Neural cell (in vitro differentiated cells): ENCODE measurements at regions not wholly inside any gene's neighbourhood (a gene's known extent, or its start where the extent isn't known, plus 50 kb on each side); places are given as distances from the start of the nearest gene placed in this dataset.

Source experiments
- H2AFZ ChIP-seq: fragments of 200-600, 300-800 bp; sonication (generic), shearing (Covaris generic); 2 replicates; pipeline ENCODE4 v1.6.0; 2014; ENCODE audit warnings: low read depth, mild to moderate bottlenecking, antibody characterized with exemption, low read length, moderate library complexity
- H3F3A ChIP-seq: fragments of 200-600 bp; shearing (Covaris generic); 2 replicates; pipeline ENCODE4 v1.6.1; 2016; ENCODE audit warnings: mild to moderate bottlenecking, moderate library complexity, mixed read lengths, antibody characterized with exemption, low read length; ENCODE audit not compliant: insufficient read depth, poor library complexity, severe bottlenecking
- H3K27ac ChIP-seq: fragments of 200-600, 300-800 bp; sonication (generic), shearing (Covaris generic); 2 replicates; pipeline ENCODE4 v1.5.1; 2014; ENCODE audit warnings: mild to moderate bottlenecking, low read length, moderate library complexity
- H3K27me3 ChIP-seq: fragments of 300-800, 200-600 bp; sonication (generic), shearing (Covaris generic); 2 replicates; pipeline ENCODE4 v1.6.0; 2014; ENCODE audit warnings: mild to moderate bottlenecking, low read depth, low read length, moderate library complexity; ENCODE audit not compliant: insufficient read depth
- H3K36me3 ChIP-seq: fragments of 300-800, 200-600 bp; sonication (generic), shearing (Covaris generic); 2 replicates; pipeline ENCODE4 v1.5.1; 2014; ENCODE audit warnings: mild to moderate bottlenecking, antibody characterized with exemption, low read length, moderate library complexity; ENCODE audit not compliant: insufficient read depth
- H3K4me2 ChIP-seq: fragments of 300-800, 200-600 bp; sonication (generic), shearing (Covaris generic); 2 replicates; pipeline ENCODE4 v1.6.0; 2014; ENCODE audit warnings: mild to moderate bottlenecking, low read length
- H3K4me3 ChIP-seq: fragments of 300-800, 200-600 bp; sonication (generic), shearing (Covaris generic); 2 replicates; pipeline ENCODE4 v1.5.1; 2014; ENCODE audit warnings: mild to moderate bottlenecking, low read length, moderate library complexity
- H3K79me2 ChIP-seq: fragments of 200-600 bp; shearing (Covaris generic); replicated peaks from 2 replicates; pipeline ENCODE4 v1.6.0; 2014; ENCODE audit warnings: mild to moderate bottlenecking, low read length, moderate library complexity; ENCODE audit not compliant: insufficient read depth
- H3K9ac ChIP-seq: fragments of 300-800, 200-600 bp; sonication (generic), shearing (Covaris generic); 2 replicates; pipeline ENCODE4 v1.6.1; 2016; ENCODE audit warnings: mild to moderate bottlenecking, low read length, mixed read lengths
- H3K9me2 ChIP-seq: fragments of 200-600 bp; shearing (Covaris generic); 2 replicates; pipeline ENCODE4 v1.6.1; 2016; ENCODE audit warnings: mild to moderate bottlenecking, low read length, mixed read lengths; ENCODE audit not compliant: insufficient read depth
- H3K9me3 ChIP-seq: fragments of 200-600, 300-800 bp; sonication (generic), shearing (Covaris generic); 2 replicates; pipeline ENCODE4 v1.6.1; 2016; ENCODE audit warnings: mild to moderate bottlenecking, mixed run types, low read length, moderate library complexity, mixed read lengths
- H4K20me1 ChIP-seq: fragments of 200-600 bp; shearing (Covaris generic); 2 replicates; pipeline ENCODE4 v1.6.1; 2016; ENCODE audit warnings: mild to moderate bottlenecking, mixed run types; ENCODE audit not compliant: insufficient read depth
- CTCF ChIP-seq: fragments of 450-650 bp; IDR thresholded peaks from 2 replicates; pipeline ENCODE4 v1.5.1; 2014; ENCODE audit warnings: antibody characterized with exemption, mild to moderate bottlenecking, moderate library complexity; ENCODE audit not compliant: poor library complexity, severe bottlenecking
- EP300 ChIP-seq: fragments of 450-650 bp; conservative IDR thresholded peaks from 2 replicates; pipeline ENCODE4 v1.6.1; 2014; ENCODE audit warnings: antibody characterized with exemption, mild to moderate bottlenecking, moderate library complexity; ENCODE audit not compliant: poor library complexity, severe bottlenecking
- EZH2 ChIP-seq: fragments of 200-600, 300-800 bp; shearing (Covaris generic), sonication (generic); IDR thresholded peaks from 2 replicates; pipeline ENCODE4 v1.6.1; 2014; ENCODE audit warnings: antibody characterized with exemption, low read length, borderline replicate concordance, mild to moderate bottlenecking; ENCODE audit not compliant: insufficient read depth, poor library complexity, severe bottlenecking
- MXI1 ChIP-seq: fragments of 450-650 bp; conservative IDR thresholded peaks from 2 replicates; pipeline ENCODE4 v1.6.1; 2014; ENCODE audit warnings: antibody characterized with exemption, mild to moderate bottlenecking; ENCODE audit not compliant: poor library complexity, severe bottlenecking
- POLR2AphosphoS5 ChIP-seq: IDR thresholded peaks from 2 replicates; pipeline ENCODE4 v1.6.1; 2012
- RAD21 ChIP-seq: fragments of 450-650 bp; conservative IDR thresholded peaks from 2 replicates; pipeline ENCODE4 v1.6.1; 2014; ENCODE audit warnings: antibody characterized with exemption, mild to moderate bottlenecking, moderate library complexity
- SMC3 ChIP-seq: fragments of 450-650 bp; conservative IDR thresholded peaks from 2 replicates; pipeline ENCODE4 v1.6.1; 2014; ENCODE audit warnings: antibody characterized with exemption, mild to moderate bottlenecking, moderate library complexity; ENCODE audit not compliant: poor library complexity
- TAF1 ChIP-seq: IDR thresholded peaks from 2 replicates; pipeline ENCODE4 v1.6.1; 2012; ENCODE audit warnings: low read depth
- TF ChIP-seq, protein P1 (sequence below): IDR thresholded peaks from 2 replicates; pipeline ENCODE4 v1.6.1; 2012; ENCODE audit warnings: borderline replicate concordance

DNA sequence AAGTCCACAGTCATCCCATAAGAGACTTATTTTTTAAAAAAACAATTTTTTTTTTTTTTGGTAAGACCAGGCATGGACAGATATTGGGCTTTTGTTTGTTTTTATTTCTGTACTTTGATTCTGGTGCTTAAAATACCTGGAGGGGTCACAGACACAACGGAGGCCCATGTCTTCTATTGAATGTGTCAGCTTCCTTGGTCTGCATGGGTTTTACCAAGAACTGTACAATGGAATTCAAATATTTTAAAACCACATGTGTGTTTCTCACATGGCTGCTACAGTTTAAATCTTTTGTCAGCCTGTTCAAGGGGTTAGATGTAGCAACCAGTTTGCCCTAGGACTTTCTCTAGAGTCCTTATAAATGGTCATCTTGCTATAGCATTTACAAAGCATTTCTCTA is 139.8 kb downstream of the SOX4 start:
- Histone ChIP-seq H4K20me1 (no peaks in the 10 kb centered on the region), H3K4me2 (no peak overlapping the region)

GRCh38 chr6:21734204-21734603 is 140.7 kb downstream of the SOX4 start:
- TF ChIP-seq, protein P1, sequence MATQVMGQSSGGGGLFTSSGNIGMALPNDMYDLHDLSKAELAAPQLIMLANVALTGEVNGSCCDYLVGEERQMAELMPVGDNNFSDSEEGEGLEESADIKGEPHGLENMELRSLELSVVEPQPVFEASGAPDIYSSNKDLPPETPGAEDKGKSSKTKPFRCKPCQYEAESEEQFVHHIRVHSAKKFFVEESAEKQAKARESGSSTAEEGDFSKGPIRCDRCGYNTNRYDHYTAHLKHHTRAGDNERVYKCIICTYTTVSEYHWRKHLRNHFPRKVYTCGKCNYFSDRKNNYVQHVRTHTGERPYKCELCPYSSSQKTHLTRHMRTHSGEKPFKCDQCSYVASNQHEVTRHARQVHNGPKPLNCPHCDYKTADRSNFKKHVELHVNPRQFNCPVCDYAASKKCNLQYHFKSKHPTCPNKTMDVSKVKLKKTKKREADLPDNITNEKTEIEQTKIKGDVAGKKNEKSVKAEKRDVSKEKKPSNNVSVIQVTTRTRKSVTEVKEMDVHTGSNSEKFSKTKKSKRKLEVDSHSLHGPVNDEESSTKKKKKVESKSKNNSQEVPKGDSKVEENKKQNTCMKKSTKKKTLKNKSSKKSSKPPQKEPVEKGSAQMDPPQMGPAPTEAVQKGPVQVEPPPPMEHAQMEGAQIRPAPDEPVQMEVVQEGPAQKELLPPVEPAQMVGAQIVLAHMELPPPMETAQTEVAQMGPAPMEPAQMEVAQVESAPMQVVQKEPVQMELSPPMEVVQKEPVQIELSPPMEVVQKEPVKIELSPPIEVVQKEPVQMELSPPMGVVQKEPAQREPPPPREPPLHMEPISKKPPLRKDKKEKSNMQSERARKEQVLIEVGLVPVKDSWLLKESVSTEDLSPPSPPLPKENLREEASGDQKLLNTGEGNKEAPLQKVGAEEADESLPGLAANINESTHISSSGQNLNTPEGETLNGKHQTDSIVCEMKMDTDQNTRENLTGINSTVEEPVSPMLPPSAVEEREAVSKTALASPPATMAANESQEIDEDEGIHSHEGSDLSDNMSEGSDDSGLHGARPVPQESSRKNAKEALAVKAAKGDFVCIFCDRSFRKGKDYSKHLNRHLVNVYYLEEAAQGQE = no peak
- TF ChIP-seq RAD21 = no peak
- no peak for TF ChIP-seq CTCF
- no peak overlapping the region for H2AFZ ChIP-seq
- no peak overlapping the region for H3K9ac ChIP-seq
- H3K9me3 ChIP-seq = no peaks in the 10 kb centered on the region
- H3K4me3 ChIP-seq = no peak overlapping the region
- no peaks in the 10 kb centered on the region for H3K27me3 ChIP-seq
- H4K20me1 ChIP-seq = no peaks in the 10 kb centered on the region
- H3K4me2 ChIP-seq = no peak overlapping the region
- no peaks in the 10 kb centered on the region for H3F3A ChIP-seq
- no peaks in the 10 kb centered on the region for H3K36me3 ChIP-seq
- no peaks in the 10 kb centered on the region for H3K9me2 ChIP-seq
- H3K79me2 ChIP-seq = peaks cover 79% of the 10 kb centered on the region
- H3K27ac ChIP-seq = no peak overlapping the region

More for the DNA sequence above, 139.8 kb downstream of the SOX4 start:
- no peak for TF ChIP-seq SMC3
- Histone ChIP-seq H3F3A (no peaks in the 10 kb centered on the region), H3K27me3 (no peaks in the 10 kb centered on the region), H3K9me3 (no peaks in the 10 kb centered on the region), H3K9me2 (no peaks in the 10 kb centered on the region), H3K27ac (no peak overlapping the region), H3K79me2 (peaks cover 73% of the 10 kb centered on the region), H2AFZ (no peak overlapping the region), H3K4me3 (no peak overlapping the region), H3K9ac (no peak overlapping the region), H3K36me3 (no peaks in the 10 kb centered on the region)

GRCh38 chr6:21738180-21739094 is 144.9 kb downstream of the SOX4 start:
- Histone ChIP-seq H3K4me3 (no peak overlapping the region), H3K9me2 (no peaks in the 10 kb centered on the region), H3F3A (peaks cover 10% of the 10 kb centered on the region), H4K20me1 (no peaks in the 10 kb centered on the region), H3K9me3 (no peaks in the 10 kb centered on the region), H3K36me3 (no peaks in the 10 kb centered on the region), H3K27ac (no peak overlapping the region), H3K79me2 (peaks cover 61% of the 10 kb centered on the region), H3K9ac (no peak overlapping the region), H3K27me3 (no peaks in the 10 kb centered on the region), H3K4me2 (no peak overlapping the region), H2AFZ (no peak overlapping the region)
- TF ChIP-seq POLR2AphosphoS5 (no peak), TAF1 (no peak), EZH2 (no peak), EP300 (no peak), RAD21 (no peak), CTCF (no peak), MXI1 (no peak), SMC3 (no peak)
- TF ChIP-seq, protein P1 = no peak
